ENCODE measurements at regions not wholly inside any gene's neighbourhood (a gene's known extent, or its start where the extent isn't known, plus 50 kb on each side); places are given as distances from the start of the nearest gene placed in this dataset.
A peak's percentile ranks its signal among the peaks of the same experiment; 100 is the strongest.

DNA sequence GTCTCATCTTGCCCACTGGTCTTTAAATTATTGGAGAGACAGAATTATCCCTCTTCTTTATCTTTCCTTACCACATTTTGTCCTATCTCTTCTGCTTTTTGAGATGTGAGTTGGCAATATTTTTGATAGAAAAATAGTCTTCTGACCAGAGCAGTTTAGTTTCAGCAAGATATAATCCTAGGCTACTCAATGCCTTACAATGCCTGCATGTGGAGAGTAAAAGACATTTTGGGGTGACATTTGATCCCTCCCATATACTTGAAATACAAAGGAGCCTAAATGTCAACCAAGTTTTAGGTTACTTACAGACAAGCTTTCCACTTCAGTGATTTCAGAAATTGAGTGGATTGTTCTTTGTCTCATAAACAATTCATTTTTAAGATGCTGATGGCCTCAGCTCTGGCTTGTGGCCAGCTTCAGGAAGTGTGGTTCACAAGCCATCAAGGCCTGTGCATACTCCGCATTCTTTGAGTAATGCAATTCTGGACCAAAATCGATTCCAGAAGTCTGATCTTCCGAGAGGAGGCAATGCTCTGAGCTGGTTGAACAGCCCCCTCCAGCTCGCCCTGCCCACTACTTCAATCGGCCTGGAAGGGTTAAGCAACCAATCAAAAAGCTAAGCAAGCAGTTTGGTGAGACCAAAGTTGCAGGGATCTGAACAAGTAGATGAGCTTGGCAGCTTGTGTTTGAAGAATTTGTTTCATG lies 274.4 kb downstream of the BLID start:
- peaks cover 0 to 13% (median 4%) of the 10 kb centered on the region in 7 donors for H3K9me3 Mint-ChIP-seq
- H3K4me3 Mint-ChIP-seq = no peak overlapping the region
- peak overlapping the region in 1 of 6 donors; percentile 39 for H3K27ac Mint-ChIP-seq
- H3K36me3 Mint-ChIP-seq = no peaks in the 10 kb centered on the region
- DNase-seq (no peak), ATAC-seq (ENCODE audit: low read depth in 2 of 2) (no peak)
- no peaks in the 10 kb centered on the region for H3K27me3 Mint-ChIP-seq
- no peaks in the 10 kb centered on the region for H3K4me1 Mint-ChIP-seq

GRCh38 chr11:121839781-121840180 lies 276.2 kb downstream of the BLID start:
- DNase-seq = no peak
- Mint-ChIP-seq H3K27me3 (no peaks in the 10 kb centered on the region), H3K9me3 (peaks cover 5 to 27% (median 10%) of the 10 kb centered on the region in 7 donors), H3K4me3 (no peak overlapping the region), H3K36me3 (no peaks in the 10 kb centered on the region), H3K4me1 (no peaks in the 10 kb centered on the region), H3K27ac (no peak overlapping the region)
- no peak for ATAC-seq (ENCODE audit: low read depth in 2 of 2)

DNA sequence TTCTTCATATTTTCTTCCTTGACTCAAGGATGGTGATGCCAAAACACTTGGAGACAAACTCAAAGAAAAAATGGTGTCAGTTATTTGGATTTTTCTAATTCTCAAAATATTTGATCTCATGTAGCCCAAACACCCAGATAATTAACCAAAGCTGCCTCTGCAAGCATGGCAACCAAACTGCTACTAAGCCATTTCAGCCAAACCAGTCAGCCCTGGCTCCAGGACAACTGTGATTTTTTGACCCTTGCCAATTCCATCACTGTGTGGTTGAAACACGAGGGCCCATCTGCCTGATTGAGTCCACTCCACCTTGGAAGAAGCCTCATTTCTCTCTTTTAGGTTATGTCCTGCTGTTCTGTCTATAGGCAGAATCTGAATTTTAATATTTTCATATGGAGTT lies 277.4 kb downstream of the BLID start:
- H3K9me3 Mint-ChIP-seq = peaks cover 11 to 39% (median 18%) of the 10 kb centered on the region in 7 donors

DNA sequence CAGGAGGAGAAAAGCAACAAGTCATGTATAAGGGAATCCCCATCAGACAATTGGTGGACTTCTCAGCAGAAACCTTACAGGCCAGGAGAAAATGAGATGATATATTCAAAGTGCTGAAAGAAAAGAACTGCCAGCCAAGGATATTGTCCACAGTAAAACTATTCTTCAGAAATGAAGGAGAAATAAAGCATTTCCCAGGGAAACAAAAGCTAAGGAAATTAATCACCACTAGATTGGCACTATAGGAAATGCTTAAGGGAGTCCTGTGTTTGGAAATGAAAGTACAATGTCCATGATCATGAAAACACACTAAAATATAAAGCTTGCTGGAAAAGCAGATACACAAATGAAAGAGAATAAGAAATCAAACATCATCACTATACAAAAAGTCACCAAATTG lies 282.0 kb downstream of the BLID start:
- H3K27ac Mint-ChIP-seq = no peak overlapping the region
- no peaks in the 10 kb centered on the region for H3K4me1 Mint-ChIP-seq
- ATAC-seq (ENCODE audit: low read depth in 2 of 2) = no peak
- H3K36me3 Mint-ChIP-seq = peaks cover 0 to 9% of the 10 kb centered on the region in 2 donors
- peaks cover 0 to 4% (median under 1%) of the 10 kb centered on the region in 3 donors for H3K27me3 Mint-ChIP-seq
- peaks cover 13 to 59% (median 28%) of the 10 kb centered on the region in 7 donors for H3K9me3 Mint-ChIP-seq
- no peak overlapping the region for H3K4me3 Mint-ChIP-seq
- DNase-seq = no peak

More for the DNA sequence above, 277.4 kb downstream of the BLID start:
- Mint-ChIP-seq H3K36me3 (peaks cover 0 to under 1% of the 10 kb centered on the region in 2 donors), H3K4me3 (no peak overlapping the region), H3K27me3 (no peaks in the 10 kb centered on the region), H3K27ac (peak overlapping the region in 1 of 6 donors; percentile 68), H3K4me1 (no peaks in the 10 kb centered on the region)
- ATAC-seq (ENCODE audit: low read depth in 2 of 2) (no peak), DNase-seq (no peak)

GRCh38 chr11:121829159-121829643 lies 286.8 kb downstream of the BLID start:
- peaks cover 8 to 27% (median 15%) of the 10 kb centered on the region in 7 donors for H3K9me3 Mint-ChIP-seq
- peaks cover 0 to 6% (median 4%) of the 10 kb centered on the region in 3 donors for H3K27me3 Mint-ChIP-seq
- H3K4me1 Mint-ChIP-seq = no peaks in the 10 kb centered on the region
- ATAC-seq (ENCODE audit: low read depth in 2 of 2) (no peak), DNase-seq (no peak)
- H3K4me3 Mint-ChIP-seq = no peak overlapping the region
- H3K36me3 Mint-ChIP-seq = peaks cover 0 to 9% of the 10 kb centered on the region in 2 donors
- no peak overlapping the region for H3K27ac Mint-ChIP-seq

DNA sequence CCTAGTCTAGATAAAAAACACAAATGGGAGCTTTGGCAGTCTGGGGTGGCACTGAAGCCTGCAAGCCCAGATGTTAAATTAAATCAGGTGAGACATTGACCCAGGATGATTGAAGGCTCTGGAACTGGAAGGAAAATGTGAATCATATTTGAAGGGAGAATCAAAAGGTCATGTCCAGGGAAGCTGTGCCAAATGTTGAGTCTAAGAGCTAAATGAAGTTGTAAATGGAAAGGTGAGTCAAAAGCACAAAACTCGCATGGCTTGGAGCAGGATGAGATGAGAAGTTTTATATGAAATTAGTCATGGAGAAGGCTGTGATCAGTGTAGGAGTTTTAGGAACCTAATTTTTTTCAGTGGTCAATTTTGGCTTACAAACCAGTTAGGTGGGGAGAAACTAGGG lies 301.1 kb downstream of the BLID start:
- H3K4me3 Mint-ChIP-seq = no peak overlapping the region
- DNase-seq (no peak), ATAC-seq (ENCODE audit: low read depth in 2 of 2) (no peak)
- H3K9me3 Mint-ChIP-seq = peaks cover 12 to 45% (median 24%) of the 10 kb centered on the region in 7 donors
- no peak overlapping the region for H3K27ac Mint-ChIP-seq
- no peaks in the 10 kb centered on the region for H3K4me1 Mint-ChIP-seq
- H3K27me3 Mint-ChIP-seq = peaks cover 0 to 6% (median 4%) of the 10 kb centered on the region in 3 donors
- H3K36me3 Mint-ChIP-seq = peaks cover 8 to 11% of the 10 kb centered on the region in 2 donors

DNA sequence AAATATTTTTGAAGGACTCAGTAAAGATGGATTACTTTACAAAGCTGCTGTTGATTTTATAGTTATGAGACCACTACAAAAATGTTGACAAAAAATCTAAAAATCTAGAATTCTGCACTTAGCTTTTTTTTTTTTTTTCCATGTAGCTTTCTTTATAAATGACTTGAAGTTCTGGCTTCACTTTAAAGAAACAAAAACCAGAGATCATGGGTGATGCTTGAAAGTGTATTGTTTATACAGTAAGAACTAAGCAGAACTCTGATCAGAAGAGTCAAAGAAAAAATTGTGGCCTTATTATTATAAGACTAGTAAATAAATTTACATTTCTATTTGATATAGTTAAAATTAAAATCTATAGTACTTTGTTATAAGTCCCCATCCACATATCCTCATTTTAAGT lies 301.7 kb downstream of the BLID start:
- no peak for DNase-seq
- no peaks in the 10 kb centered on the region for H3K4me1 Mint-ChIP-seq
- no peak overlapping the region for H3K27ac Mint-ChIP-seq
- H3K36me3 Mint-ChIP-seq = peaks cover 8 to 11% of the 10 kb centered on the region in 2 donors
- H3K4me3 Mint-ChIP-seq = no peak overlapping the region
- peaks cover 0 to 6% (median 4%) of the 10 kb centered on the region in 3 donors for H3K27me3 Mint-ChIP-seq
- peaks cover 12 to 45% (median 24%) of the 10 kb centered on the region in 7 donors for H3K9me3 Mint-ChIP-seq
- no peak for ATAC-seq (ENCODE audit: low read depth in 2 of 2)

DNA sequence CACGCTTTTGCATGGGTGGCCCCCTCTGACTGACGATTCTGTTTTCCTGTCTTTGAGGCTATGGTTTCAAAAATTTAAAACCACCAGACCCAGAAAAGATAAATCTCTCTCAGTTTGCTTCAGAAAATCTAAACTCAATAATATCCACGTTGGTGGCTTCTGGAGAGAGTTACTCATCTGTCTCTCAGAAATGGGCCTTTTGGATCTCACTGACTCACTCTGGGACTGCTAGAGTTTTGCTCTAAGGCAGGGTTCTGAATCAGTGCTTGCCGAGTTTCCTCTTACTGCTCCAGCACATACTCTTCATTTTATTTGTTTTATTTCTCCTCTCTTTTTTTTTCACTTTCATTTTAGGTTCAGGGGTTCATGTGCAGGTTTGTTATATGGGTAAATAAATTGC lies 305.7 kb downstream of the BLID start:
- H3K27ac Mint-ChIP-seq = peak overlapping the region in 1 of 6 donors; percentile 6
- DNase-seq = no peak
- peaks cover 12 to 26% (median 23%) of the 10 kb centered on the region in 7 donors for H3K9me3 Mint-ChIP-seq
- ATAC-seq (ENCODE audit: low read depth in 2 of 2) = no peak
- no peaks in the 10 kb centered on the region for H3K4me1 Mint-ChIP-seq
- H3K27me3 Mint-ChIP-seq = peaks cover 0 to 6% (median 0%) of the 10 kb centered on the region in 3 donors
- peaks cover 7 to 8% of the 10 kb centered on the region in 2 donors for H3K36me3 Mint-ChIP-seq
- no peak overlapping the region for H3K4me3 Mint-ChIP-seq

DNA sequence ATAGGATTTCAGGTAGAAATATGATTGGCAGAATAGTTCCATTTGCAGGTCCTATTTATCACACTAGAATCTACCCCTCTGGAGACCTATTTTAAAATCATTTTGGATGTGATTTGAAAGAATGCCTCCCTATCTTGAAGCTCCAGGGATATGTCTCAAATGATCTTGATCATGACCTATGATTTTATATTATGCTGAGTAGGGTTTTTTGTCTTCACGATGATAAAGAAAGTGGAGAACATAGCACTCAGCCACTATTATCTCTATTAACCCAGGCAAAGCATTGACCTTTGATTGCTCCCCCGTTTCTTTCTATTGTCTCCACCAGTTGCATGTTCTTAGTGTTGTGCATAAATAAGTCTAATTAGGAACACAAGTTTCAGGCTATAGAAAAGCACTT lies 307.9 kb downstream of the BLID start:
- Mint-ChIP-seq H3K4me3 (no peak overlapping the region), H3K4me1 (no peaks in the 10 kb centered on the region), H3K36me3 (peaks cover 7 to 8% of the 10 kb centered on the region in 2 donors), H3K9me3 (peaks cover 12 to 25% (median 17%) of the 10 kb centered on the region in 7 donors), H3K27me3 (no peaks in the 10 kb centered on the region), H3K27ac (no peak overlapping the region)
- no peak for DNase-seq
- no peak for ATAC-seq (ENCODE audit: low read depth in 2 of 2)

GRCh38 chr11:121807051-121807450 lies 309.0 kb downstream of the BLID start:
- no peak for DNase-seq
- H3K36me3 Mint-ChIP-seq = peaks cover 2 to 7% of the 10 kb centered on the region in 2 donors
- H3K9me3 Mint-ChIP-seq = peaks cover 4 to 14% (median 7%) of the 10 kb centered on the region in 7 donors
- no peaks in the 10 kb centered on the region for H3K4me1 Mint-ChIP-seq
- H3K27ac Mint-ChIP-seq = no peak overlapping the region
- H3K27me3 Mint-ChIP-seq = no peaks in the 10 kb centered on the region
- no peak for ATAC-seq (ENCODE audit: low read depth in 2 of 2)
- H3K4me3 Mint-ChIP-seq = no peak overlapping the region

DNA sequence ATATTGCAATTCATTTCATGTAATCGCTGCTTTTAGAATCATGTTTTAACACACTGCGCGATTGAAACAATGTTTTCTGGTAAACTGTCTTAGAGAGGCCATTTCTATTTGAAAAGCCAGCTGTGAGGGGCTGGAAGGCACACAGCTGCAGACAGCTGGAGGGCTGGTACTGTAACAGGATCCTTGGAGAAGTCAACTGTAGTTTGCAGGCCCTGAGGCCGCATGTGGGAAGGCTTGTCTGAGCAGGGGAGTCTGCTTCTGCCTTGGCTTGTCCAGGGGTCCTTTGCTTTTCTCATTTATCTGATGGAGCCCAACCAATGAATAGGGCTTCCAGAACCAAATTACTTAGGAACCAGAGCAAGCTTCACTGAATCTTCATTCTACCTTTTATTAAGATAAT lies 313.5 kb downstream of the BLID start:
- Mint-ChIP-seq H3K9me3 (peaks cover 0 to 20% (median 8%) of the 10 kb centered on the region in 7 donors), H3K36me3 (no peaks in the 10 kb centered on the region), H3K4me3 (no peak overlapping the region), H3K4me1 (no peaks in the 10 kb centered on the region), H3K27ac (no peak overlapping the region), H3K27me3 (peaks cover 0 to 9% (median 0%) of the 10 kb centered on the region in 3 donors)
- DNase-seq (no peak), ATAC-seq (ENCODE audit: low read depth in 2 of 2) (no peak)

- DNase-seq = no peak
- H3K4me1 Mint-ChIP-seq = no peaks in the 10 kb centered on the region
- H3K27me3 Mint-ChIP-seq = peaks cover 0 to 9% (median under 1%) of the 10 kb centered on the region in 3 donors
- peaks cover 0 to 20% (median 8%) of the 10 kb centered on the region in 7 donors for H3K9me3 Mint-ChIP-seq
- no peak overlapping the region for H3K27ac Mint-ChIP-seq
- H3K36me3 Mint-ChIP-seq = no peaks in the 10 kb centered on the region
- H3K4me3 Mint-ChIP-seq = no peak overlapping the region
- ATAC-seq (ENCODE audit: low read depth in 2 of 2) = no peak
Measured at GRCh38 chr11:121801781-121802180, 314.2 kb downstream of the BLID start.

DNA sequence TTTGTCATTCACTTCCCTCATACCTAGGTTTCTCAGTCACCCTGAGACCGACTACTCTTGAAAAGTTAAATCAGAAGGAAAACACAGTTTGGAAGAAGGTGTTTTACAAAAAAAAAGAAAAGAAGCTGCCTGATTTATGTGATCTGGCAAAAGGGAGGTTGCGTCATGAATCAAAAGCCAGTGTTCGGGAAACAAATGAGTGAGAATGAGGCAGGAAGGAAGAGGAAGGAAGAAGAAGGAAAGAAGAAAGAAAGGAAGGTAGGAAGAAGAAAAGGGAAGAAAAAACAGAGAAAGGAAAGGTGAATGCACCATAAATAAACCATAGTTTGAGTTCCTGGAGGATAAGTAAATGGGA lies 314.6 kb downstream of the BLID start:
- H3K4me3 Mint-ChIP-seq = peak overlapping the region in 1 of 8 donors; percentile 53
- peaks cover 0 to 9% (median 4%) of the 10 kb centered on the region in 3 donors for H3K27me3 Mint-ChIP-seq
- DNase-seq = no peak
- ATAC-seq (ENCODE audit: low read depth in 2 of 2) = no peak
- no peaks in the 10 kb centered on the region for H3K4me1 Mint-ChIP-seq
- H3K36me3 Mint-ChIP-seq = no peaks in the 10 kb centered on the region
- H3K27ac Mint-ChIP-seq = no peak overlapping the region
- peaks cover 0 to 20% (median 8%) of the 10 kb centered on the region in 7 donors for H3K9me3 Mint-ChIP-seq

GRCh38 chr11:121800731-121801393 lies 315.2 kb downstream of the BLID start:
- ATAC-seq (ENCODE audit: low read depth in 2 of 2) (no peak), DNase-seq (no peak)
- H3K4me3 Mint-ChIP-seq = no peak overlapping the region
- H3K36me3 Mint-ChIP-seq = no peaks in the 10 kb centered on the region
- peaks cover 0 to 20% (median 8%) of the 10 kb centered on the region in 7 donors for H3K9me3 Mint-ChIP-seq
- peaks cover 0 to 9% (median 7%) of the 10 kb centered on the region in 3 donors for H3K27me3 Mint-ChIP-seq
- peak overlapping the region in 1 of 6 donors; percentile 59 for H3K27ac Mint-ChIP-seq
- no peaks in the 10 kb centered on the region for H3K4me1 Mint-ChIP-seq

Measured in naive B cell (primary cell).